ENCODE measurements at regions not wholly inside any gene's neighbourhood (a gene's known extent, or its start where the extent isn't known, plus 50 kb on each side); places are given as distances from the start of the nearest gene placed in this dataset.

DNA sequence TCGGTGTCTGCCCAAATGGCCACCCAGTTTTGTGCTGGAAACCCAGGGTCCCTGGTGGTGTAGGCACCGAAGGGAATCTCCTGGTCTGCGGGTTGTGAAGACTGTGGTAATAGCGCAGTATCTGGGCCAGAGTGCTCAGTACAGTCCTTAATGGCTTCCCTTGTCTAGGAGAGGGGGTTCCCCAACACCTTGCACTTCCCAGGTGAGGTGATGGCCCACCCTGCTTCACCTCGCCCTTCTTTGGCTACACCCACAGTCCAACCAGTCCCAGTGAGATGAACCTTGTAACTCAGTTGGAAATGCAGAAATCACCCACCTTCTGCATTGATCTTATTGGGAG, 402.4 kb downstream of the SRGAP2C start:
- no TSS peak for BruUV-seq (replicated peaks)
- Histone ChIP-seq H2AFZ (ENCODE audit: control insufficient read depth, low read depth, low read length) (no peak overlapping the region), H3K9ac (ENCODE audit: control insufficient read depth, insufficient read depth, low read length) (no peak overlapping the region), H3K27me3 (replicated peaks in 1 of 2; ENCODE audit: control insufficient read depth in 2 of 2, insufficient read depth in 2 of 2, low read length in 1 of 2) (no peaks in the 10 kb centered on the region), H3K4me3 (no peak overlapping the region), H3K4me1 (ENCODE audit: control insufficient read depth, insufficient read depth, low read length) (no peaks in the 10 kb centered on the region), H3K36me3 (ENCODE audit: control insufficient read depth in 2 of 2, insufficient read depth in 2 of 2, low read length in 1 of 2) (no peaks in the 10 kb centered on the region), H3K79me2 (ENCODE audit: control insufficient read depth, insufficient read depth, low read length) (no peaks in the 10 kb centered on the region), H3K9me3 (replicated peaks; ENCODE audit: control insufficient read depth, insufficient read depth, low read length) (no peaks in the 10 kb centered on the region; the same call in 2 of the 3 replicates), H4K20me1 (ENCODE audit: control insufficient read depth, insufficient read depth) (no peaks in the 10 kb centered on the region), H3K4me2 (ENCODE audit: control insufficient read depth, insufficient read depth) (no peak overlapping the region), H3K27ac (ENCODE audit: control insufficient read depth, insufficient read depth) (no peak overlapping the region)
- ATAC-seq (no peak), DNase-seq (ENCODE audit: low read depth, low spot score) (no peak), FAIRE-seq (no peak)
- ChIA-PET POLR2A (no interaction called here), CTCF (no interaction called here), RAD21 (ENCODE audit: unreplicated experiment) (no interaction called here), SMC1A (ENCODE audit: uncharacterized antibody, unreplicated experiment) (no interaction called here)
- intact Hi-C loops (cut with micrococcal nuclease; ENCODE audit: unreplicated experiment) (loop anchor here (10.0 kb wide), 1 partner anchor 62 kb away; no protein-coding TSS in a partner anchor), in situ Hi-C loops (cut with MboI) (no loop called here)
- 22% methylated on average over 5 of the region's 5 CpGs for WGBS (ENCODE audit: insufficient coverage, insufficient replicate concordance, low lambda C conversion rate, missing lambda C conversion rate)
- TF ChIP-seq BHLHE40 (IDR thresholded peaks at IDR 0.05; ENCODE audit: borderline replicate concordance in 1 of 2, low read depth in 2 of 2, low read length in 1 of 2) (no peak), POLR2A (IDR thresholded peaks at IDR 0.05; ENCODE audit: low read depth, low read length) (no peak), ZNF384 (IDR thresholded peaks at IDR 0.05; ENCODE audit: borderline replicate concordance, low read depth, low read length) (no peak), MTA2 (IDR thresholded peaks at IDR 0.05; ENCODE audit: low read depth) (no peak), MXI1 (IDR thresholded peaks at IDR 0.05; ENCODE audit: low read depth, low read length) (no peak), TCF3 (IDR thresholded peaks at IDR 0.05; ENCODE audit: borderline replicate concordance, insufficient read depth, low read depth, low read length) (no peak), BMI1 (IDR thresholded peaks at IDR 0.05; ENCODE audit: borderline replicate concordance) (no peak), ATF7 (IDR thresholded peaks at IDR 0.05; ENCODE audit: low read depth) (no peak), NFXL1 (IDR thresholded peaks at IDR 0.05; ENCODE audit: borderline replicate concordance) (no peak), EED (IDR thresholded peaks at IDR 0.05; ENCODE audit: low read depth) (no peak), ZBTB4 (CRISPR knock-in tag; IDR thresholded peaks at IDR 0.05) (no peak), ZNF217 (IDR thresholded peaks at IDR 0.05) (no peak), CHD1 (IDR thresholded peaks at IDR 0.05; ENCODE audit: low read depth, low read length) (no peak), FOXM1 (IDR thresholded peaks at IDR 0.05; ENCODE audit: low read depth, low read length) (no peak), JUND (IDR thresholded peaks at IDR 0.05; ENCODE audit: low read depth, low read length) (no peak)
- TF ChIP-seq, protein P1, sequence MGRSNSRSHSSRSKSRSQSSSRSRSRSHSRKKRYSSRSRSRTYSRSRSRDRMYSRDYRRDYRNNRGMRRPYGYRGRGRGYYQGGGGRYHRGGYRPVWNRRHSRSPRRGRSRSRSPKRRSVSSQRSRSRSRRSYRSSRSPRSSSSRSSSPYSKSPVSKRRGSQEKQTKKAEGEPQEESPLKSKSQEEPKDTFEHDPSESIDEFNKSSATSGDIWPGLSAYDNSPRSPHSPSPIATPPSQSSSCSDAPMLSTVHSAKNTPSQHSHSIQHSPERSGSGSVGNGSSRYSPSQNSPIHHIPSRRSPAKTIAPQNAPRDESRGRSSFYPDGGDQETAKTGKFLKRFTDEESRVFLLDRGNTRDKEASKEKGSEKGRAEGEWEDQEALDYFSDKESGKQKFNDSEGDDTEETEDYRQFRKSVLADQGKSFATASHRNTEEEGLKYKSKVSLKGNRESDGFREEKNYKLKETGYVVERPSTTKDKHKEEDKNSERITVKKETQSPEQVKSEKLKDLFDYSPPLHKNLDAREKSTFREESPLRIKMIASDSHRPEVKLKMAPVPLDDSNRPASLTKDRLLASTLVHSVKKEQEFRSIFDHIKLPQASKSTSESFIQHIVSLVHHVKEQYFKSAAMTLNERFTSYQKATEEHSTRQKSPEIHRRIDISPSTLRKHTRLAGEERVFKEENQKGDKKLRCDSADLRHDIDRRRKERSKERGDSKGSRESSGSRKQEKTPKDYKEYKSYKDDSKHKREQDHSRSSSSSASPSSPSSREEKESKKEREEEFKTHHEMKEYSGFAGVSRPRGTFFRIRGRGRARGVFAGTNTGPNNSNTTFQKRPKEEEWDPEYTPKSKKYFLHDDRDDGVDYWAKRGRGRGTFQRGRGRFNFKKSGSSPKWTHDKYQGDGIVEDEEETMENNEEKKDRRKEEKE (IDR thresholded peaks at IDR 0.05), result no peak
- TF ChIP-seq, protein P2, sequence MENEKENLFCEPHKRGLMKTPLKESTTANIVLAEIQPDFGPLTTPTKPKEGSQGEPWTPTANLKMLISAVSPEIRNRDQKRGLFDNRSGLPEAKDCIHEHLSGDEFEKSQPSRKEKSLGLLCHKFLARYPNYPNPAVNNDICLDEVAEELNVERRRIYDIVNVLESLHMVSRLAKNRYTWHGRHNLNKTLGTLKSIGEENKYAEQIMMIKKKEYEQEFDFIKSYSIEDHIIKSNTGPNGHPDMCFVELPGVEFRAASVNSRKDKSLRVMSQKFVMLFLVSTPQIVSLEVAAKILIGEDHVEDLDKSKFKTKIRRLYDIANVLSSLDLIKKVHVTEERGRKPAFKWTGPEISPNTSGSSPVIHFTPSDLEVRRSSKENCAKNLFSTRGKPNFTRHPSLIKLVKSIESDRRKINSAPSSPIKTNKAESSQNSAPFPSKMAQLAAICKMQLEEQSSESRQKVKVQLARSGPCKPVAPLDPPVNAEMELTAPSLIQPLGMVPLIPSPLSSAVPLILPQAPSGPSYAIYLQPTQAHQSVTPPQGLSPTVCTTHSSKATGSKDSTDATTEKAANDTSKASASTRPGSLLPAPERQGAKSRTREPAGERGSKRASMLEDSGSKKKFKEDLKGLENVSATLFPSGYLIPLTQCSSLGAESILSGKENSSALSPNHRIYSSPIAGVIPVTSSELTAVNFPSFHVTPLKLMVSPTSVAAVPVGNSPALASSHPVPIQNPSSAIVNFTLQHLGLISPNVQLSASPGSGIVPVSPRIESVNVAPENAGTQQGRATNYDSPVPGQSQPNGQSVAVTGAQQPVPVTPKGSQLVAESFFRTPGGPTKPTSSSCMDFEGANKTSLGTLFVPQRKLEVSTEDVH (IDR thresholded peaks at IDR 0.05; ENCODE audit: low read depth, partially characterized antibody), result no peak
